IPS-NIHi11 (cell line): ENCODE measurements at regions not wholly inside any gene's neighbourhood (a gene's known extent, or its start where the extent isn't known, plus 50 kb on each side); places are given as distances from the start of the nearest gene placed in this dataset.

Experiments used
- DNase-seq: peaks from one replicate; pipeline ENCODE4 v3.0.0; 2012; ENCODE audit warnings: mixed read lengths, low spot score

DNA sequence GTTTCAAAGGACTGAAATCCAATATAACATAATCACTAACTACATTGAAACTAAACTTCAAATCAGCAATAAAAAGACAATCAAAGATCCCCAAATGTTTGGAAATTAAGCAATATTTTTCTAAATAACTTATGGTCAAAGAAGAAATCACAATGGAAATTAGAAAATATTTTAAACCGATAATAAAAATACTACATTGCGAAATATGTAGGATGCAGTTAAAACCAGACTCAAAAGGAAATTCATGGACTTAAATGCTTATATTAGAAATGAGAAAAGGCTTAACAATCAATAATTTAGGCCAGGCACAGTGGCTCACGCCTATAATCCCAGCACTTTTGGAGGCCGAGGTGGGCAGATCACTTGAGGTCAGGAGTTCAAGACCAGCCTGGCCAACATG lies 79.0 kb upstream of the HAAO start:
- DNase-seq = no peak

GRCh38 chr2:42868874-42869273 lies 76.5 kb upstream of the HAAO start:
- no peak for DNase-seq

- DNase-seq = no peak
Observed at GRCh38 chr2:42868096-42868495, 75.7 kb upstream of the HAAO start.

GRCh38 chr2:42867093-42868065 lies 75.0 kb upstream of the HAAO start:
- DNase-seq = no peak

- no peak for DNase-seq
Observed at GRCh38 chr2:42865884-42866881, 73.8 kb upstream of the HAAO start.

DNA sequence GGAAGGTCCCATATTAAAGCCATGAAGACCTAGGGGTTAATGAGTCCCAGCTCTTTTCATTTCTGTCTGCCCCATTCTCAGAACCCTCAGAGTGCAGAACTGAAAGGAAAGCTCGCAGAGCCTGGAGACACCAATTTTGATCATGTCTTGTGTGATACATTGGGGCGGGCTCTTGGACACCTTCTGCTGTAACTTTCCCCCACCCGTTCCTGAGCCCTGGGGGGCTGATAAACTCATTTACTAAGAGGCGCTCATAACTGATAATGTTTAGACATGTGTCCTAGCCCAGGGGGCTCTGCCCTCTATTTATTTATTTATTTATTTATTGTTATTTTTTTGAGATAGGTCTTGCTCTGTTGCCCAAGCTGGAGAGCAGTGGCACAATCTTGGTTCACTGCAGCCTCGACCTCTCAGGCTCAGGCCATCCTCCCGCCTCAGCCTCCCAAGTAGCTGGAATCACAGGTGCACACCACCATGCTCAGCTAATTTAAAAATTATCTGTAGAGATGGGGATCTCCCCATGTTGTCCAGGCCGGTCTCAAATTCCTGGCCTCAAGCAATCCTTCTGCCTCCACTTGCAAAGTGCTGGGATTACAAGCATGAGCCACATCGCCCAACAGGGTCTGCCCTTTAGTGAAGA lies 72.4 kb upstream of the HAAO start:
- DNase-seq = no peak

GRCh38 chr2:42864222-42864621 lies 71.8 kb upstream of the HAAO start:
- no peak for DNase-seq

DNA sequence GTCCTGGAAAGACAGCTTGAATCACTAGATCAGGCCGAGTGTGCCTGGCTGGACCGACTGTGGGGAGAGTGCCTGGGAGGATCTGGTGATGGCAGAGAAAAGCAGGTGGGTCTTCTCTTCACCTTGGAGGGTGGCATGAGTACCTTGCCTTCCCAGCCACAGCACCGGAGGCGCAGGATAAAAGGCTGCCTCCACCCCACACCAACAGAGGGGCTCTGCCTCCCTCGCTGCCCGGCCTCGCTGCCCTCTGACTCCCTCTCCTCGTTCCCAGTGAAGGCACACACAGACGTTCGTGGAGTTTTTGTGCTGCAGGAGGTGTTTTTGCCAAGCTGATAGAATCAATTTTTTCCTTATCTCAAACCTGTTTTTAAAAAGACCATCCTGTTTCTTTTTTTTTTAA lies 71.4 kb upstream of the HAAO start:
- no peak for DNase-seq

- DNase-seq = no peak
Observed at GRCh38 chr2:42863320-42863719, 70.9 kb upstream of the HAAO start.

DNA sequence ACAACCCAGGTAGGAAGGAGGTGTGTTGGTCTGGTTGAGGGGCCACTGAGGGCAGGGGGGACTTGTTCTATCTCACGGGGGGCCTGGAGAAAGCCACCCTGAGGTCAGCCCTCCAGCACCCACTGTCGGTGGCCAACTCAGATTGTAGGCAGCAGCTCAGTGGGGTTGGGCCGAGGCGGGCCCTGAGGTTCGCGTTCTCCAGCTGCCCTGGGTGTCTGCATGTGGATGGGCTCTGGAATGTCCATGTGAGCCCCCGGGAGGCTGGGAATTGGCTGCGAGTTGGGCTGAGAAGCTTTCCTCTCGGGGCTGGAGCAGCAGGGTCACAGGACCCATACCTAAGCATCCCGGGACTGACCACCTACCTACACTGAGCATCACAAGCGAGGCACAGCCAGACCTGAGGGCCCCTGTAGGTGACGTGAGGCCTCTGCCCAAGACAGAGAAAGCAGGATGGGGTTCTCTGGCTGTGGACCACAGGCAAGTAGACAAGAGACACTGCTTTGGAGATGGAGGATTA lies 70.3 kb upstream of the HAAO start:
- DNase-seq = no peak

GRCh38 chr2:42861321-42861720 lies 68.9 kb upstream of the HAAO start:
- DNase-seq = no peak

DNA sequence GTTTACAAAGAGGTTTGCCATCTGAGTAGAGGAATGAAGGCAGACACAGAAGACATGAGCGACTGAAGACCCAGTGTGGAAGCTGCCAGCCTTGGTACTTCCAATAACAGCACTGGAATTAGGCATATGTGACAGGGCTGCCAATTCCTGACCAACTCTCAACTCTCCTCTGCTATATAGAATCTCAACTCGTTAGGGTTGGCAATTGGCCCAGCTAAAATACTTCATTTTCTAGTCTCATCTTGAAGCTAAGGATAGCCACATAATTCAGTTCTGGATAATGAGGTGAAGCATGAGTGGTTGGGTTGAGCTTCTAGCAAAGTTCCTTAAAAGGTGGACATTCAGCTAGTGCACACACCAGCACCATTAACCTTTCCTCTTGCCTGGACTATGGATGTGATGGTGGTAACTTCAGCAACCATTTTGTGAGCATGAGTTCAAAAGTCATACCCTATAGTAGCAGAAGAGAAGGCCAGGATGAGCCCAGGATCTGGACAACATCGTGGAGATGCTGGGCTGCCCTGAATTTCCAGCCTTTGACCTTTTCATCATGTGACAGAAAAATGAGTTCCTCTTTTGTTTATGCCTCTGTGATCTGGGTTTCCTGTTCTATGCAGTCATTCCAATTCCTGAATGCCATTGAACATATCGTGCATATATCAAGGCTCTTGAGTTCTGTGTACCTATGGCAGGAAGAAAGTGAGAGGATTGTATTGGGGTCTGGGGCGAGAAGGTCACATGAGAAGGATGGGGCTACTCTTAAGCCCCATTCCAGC lies 68.1 kb upstream of the HAAO start:
- no peak for DNase-seq

GRCh38 chr2:42859791-42860190 lies 67.4 kb upstream of the HAAO start:
- DNase-seq = no peak

DNA sequence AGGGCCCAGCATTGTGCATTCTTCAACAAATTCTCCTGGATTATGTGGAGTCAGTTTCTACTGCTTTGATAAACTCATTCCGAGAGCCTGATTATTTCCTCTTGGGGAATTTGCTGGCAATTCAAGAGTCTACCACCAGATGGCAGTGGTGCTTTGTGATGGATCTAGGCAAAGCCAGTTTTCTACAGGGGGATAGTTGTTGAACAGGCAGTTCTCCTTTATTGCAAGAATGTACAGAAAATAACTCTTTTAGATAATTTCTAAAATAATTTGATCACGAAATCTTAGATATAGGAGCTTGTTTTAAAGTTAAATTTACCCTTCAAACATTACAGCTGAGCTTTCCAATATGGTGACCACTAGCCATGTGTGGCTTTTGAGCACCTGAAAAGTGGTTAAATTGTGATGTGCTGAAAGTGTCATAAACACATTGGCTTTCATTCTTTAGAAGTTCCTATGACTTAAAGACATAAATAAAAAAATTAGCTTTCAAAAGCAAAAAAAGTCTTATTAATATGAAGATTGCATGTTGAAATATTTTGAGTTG lies 66.7 kb upstream of the HAAO start:
- DNase-seq = peak; percentile 76

GRCh38 chr2:42858140-42859005 lies 66.0 kb upstream of the HAAO start:
- DNase-seq = no peak

DNA sequence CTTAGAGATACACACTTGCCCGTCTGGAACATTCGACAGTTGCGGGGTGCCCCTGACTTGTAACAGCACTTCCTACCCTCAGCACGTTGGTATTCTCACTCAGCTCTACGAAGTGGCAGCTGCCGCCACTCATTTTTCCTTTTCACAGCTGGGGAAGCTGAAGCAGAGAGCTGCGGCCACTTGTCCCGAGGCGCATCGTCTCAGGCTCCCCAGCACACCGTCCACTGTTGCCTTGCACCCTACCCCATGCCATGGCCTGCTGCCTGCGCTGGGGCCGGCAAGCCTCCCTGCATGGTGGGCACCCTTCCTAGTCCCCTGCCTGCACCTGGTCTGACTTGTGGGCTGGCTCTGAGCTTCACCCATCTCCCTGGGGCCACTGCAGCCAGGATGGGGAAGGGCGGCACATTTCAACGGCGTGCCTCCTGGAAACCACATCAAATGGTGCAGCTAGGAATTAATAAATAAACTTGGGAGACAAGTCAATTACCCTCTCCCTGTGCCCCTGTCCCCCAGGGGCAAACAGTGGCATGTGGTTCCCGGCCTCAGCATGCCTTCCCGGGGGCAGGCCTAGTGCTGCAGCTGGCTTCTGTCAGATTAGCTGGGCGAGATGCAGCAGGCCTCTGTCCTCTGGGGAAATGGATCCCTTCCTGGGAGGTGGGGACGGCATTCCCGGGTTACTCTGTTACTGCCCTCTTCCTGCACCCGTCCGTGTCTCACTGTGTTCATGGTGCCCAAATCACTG lies 64.7 kb upstream of the HAAO start:
- DNase-seq = no peak

DNA sequence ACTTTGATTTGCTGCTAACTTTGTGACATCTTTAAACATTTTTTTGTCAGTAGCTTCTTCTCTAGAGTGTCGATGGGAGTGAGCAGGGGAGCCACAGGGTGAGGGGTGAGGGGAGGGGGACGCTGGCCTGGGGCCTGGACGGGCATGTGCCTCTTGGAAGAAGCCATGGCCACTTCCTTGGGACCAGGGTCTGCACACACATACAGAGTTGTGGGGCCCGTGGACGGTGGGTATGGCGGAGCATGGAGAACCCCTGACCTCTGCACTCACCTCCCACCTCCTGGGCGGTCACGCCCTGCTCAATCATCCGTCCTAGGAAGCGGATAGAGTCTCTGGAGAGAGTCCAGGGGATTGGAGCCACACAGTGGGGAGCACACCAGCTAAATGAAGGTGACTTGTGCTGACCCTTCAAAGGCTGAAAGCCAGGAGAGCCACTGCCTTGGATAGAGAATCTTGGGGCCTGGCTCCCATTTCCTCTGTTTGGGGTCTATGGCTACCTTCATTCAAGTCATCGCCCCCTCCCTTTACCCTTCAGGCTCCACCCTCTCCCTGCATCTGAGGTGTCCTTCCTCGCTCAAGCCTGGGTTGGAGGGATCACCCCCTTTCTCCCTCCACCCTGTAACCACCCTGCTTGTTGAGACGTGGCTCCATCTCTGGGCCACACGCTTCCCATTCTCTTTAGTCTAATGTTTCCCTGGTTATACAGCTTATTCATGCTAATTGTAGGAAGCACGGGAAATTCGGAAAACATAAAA lies 63.9 kb upstream of the HAAO start:
- DNase-seq = no peak

GRCh38 chr2:42855221-42855970 lies 63.0 kb upstream of the HAAO start:
- DNase-seq = no peak
